T1000 (cell line): ENCODE measurements at regions not wholly inside any gene's neighbourhood (a gene's known extent, or its start where the extent isn't known, plus 50 kb on each side); places are given as distances from the start of the nearest gene placed in this dataset.

Source experiments
- DNase-seq: peaks from one replicate; lab custom pipeline; 2025; ENCODE audit warnings: mixed read lengths; lab: John Stamatoyannopoulos, UW

DNA sequence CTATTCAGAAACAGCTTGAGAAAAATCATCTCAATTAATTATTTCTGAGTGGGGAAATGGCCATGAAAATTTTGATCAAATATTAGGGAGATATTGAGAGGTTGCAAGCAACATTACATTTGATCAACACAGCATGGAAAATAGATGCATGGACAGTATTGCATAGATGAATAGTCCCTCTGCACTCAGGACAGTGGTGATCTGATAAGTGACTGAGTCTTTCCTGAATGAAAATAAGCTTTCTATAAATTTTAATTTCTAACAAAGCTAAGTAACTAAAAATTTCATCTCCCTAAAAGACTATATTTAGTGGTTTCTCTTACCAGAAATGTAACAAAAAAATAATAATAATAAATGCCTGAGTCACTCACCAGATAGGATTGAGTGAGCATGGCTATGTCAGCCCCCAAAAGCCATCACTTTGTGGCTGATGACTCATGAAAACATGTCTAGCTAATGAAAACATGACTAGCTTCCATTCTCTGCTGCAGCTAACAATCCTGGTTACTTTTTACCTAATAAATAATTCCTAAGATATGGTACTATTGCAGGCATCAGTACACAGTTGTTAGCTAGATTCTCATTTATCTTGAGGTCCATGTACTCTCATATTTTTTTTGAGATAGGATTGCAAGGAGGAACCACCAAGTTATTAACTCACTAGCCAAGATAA, 1294.8 kb upstream of the ACO1 start:
- DNase-seq: peak; percentile 6

DNA sequence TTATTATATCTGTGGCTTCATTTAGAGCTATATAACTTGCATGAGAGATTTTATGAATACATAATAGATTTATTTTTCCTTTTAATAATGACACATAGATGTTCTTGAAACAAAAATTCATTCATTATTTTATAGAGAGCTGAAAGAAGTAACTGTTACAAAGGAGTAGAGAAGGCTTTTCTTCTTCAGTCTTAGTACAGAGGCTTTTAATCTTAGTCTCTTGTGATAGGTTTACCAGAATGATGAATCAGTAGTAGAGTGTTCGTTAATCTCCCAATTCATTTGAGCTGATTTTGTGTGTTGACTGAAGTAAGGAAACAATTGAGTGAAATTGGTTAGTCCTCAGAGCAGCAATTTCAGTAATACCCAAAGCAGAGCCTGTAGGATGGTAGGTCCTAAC, 1284.1 kb upstream of the ACO1 start:
- no peak for DNase-seq

GRCh38 chr9:31103836-31104235, 1280.6 kb upstream of the ACO1 start:
- no peak for DNase-seq

GRCh38 chr9:31104249-31104648, 1280.2 kb upstream of the ACO1 start:
- no peak for DNase-seq

- DNase-seq: no peak
Observed at GRCh38 chr9:31112491-31112890, 1272.0 kb upstream of the ACO1 start.

DNA sequence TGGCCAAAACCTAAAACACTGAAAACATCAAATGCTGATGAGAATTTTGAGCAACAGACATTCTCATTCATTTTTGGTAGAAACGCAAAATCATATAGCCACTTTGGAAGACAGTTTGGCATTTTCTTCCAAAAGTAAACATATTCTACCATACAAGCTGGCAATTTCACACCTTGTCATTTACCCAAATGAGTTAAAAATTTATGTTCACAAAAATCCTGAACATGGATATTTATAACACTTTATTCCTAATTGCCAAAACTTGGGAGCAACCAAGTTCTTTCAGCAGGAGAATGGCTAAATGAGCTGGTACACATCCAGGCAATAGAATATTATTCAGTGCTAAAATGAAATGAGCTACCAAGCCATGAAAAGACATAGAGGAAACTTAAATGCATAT, 1270.1 kb upstream of the ACO1 start:
- no peak for DNase-seq

- DNase-seq: no peak
Observed at GRCh38 chr9:31119890-31120454, 1264.5 kb upstream of the ACO1 start.

DNA sequence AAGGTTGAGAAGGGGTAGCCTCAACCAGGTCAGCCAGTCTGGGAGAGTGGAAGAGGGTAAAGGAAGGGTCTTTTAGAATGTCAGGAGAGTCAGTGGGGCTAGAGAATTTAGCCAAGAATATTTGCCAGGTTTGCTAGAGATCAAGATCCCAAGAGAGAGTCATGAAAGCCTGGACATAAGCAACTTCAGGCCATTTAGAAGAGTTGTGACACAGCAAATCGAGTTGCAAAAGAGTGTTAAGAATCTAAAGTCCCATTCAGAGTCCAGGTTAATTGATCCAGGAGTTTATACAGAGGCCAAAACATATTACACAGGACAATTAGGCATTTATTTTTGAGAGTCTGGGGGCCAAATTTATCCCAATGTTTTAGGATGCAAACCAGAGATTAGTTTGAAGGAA, 1260.1 kb upstream of the ACO1 start:
- DNase-seq: no peak

DNA sequence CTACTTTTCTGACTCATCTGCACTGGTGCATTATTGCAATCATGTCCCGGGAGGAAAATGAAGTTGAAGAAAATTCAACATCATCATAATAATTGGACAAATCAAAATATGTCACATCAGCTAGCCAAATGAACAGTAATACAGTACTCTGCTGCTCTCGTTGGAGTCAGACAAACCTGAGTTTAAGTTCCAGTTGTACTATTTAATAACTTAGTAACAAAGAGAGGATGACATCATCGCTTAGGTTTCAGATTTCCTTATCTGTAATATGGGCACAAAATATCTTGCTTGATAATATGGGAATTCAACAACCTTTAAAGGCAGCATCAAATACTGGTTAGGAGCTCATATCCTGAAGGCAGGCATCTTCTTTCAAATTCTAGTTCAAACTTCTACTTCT, 1248.9 kb upstream of the ACO1 start:
- no peak for DNase-seq

- DNase-seq: no peak
Observed at GRCh38 chr9:31136524-31136923, 1247.9 kb upstream of the ACO1 start.

GRCh38 chr9:31137176-31138160, 1247.0 kb upstream of the ACO1 start:
- DNase-seq: peak; percentile 23

DNA sequence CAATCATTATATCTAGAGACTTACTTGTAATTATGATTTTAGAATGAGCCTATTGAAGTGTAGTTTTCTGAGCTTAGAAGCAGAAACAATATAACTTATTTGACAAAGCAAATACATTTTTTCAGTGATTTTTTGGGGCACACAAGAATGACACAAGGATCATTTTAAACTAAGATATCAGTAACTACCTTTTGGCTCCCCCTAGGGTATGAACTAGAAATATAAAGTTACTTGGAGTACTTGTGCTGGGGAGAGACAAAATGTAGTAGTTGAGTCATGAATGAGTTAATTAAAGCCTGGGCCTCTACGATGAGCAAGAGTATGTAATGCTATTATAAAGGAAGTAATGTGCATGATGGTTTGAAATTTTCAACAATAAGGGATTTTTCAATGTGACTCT, 1244.1 kb upstream of the ACO1 start:
- no peak for DNase-seq

DNA sequence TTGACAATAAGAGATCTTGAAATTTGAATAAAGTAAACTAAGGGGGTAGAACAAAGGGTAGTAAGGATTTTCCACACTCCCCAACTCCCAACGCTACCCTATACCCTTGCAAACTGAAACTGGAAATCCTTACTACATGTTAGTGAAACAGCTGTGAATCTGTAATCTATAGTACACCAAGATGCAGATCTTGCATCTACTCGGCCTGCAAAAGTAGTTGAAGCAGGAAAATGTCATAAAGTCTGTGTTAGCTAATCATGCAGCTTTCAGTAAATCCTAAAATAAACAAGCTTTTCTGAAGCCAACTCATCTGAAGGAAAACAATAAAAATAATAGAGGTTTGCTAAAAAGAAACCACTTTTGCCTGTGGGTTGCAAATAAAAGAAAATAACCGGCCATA, 1242.0 kb upstream of the ACO1 start:
- no peak for DNase-seq

DNA sequence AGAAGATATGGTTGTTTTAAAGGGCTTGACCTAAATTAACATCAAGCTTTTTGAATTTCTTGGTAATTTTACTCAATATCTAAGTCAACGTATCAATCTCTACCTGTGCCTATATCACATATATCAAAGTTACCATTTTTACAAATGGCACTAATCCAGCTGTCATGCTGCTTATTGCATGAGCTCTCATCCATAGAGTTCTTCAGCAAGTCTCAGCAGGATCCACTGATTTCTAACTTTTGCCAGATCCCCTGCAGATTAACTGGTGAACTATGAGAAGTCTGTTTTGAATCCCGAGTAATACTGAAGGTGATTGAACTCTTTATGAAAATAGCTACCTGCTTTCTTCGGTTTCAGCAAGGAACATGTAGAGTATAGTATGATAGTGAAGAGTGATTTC, 1239.8 kb upstream of the ACO1 start:
- no peak for DNase-seq

DNA sequence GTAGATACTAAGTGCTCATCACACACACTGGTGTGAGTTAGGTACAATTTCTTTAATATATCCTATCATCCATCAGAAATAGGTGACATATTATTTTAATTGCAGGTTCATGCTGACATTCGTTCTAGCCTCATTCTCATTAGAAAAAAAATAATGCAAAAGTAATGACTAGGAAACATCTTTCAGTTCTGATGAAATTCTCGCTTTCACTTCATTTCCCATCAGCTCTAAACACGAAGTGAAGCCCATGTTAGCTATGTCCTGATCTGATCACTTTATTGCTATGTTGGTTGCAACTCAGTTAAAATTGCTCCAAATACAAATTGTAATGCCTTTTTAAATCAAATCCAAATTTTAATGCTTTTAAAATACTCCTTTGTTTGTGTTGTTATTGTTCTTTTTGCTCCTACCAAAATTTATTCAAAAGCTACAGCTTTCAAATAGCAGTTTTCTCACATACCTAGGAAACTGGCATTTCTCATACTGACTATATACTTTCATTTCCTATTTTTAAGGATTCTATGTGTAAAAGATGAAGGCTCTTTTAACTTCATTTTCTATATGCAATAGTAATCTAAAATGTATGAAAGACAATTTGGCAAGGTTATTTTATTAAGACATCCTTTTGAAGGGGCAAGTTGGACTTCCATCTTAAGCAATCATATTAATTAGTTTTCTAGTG, 1237.8 kb upstream of the ACO1 start:
- DNase-seq: no peak

GRCh38 chr9:31153250-31153840, 1231.1 kb upstream of the ACO1 start:
- no peak for DNase-seq

DNA sequence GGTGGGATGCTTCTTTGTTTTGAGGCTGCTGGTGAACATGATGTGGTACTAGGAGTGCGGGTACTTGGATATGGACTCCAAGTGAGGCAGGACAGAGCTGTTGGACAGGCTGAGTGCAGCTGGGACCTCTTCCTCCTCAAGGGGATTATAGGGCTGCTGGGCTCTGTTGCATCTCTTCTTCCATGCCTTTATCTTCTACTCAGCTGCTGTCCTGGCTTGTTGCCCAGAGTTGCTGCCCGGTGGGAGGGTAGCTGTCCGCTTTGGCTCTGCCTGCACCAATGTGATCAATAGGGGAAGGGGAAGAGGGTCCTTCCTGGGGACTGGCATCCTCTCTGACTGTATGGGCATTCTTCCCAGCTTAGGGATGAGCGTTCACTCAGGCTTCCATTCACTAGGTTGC, 1217.9 kb upstream of the ACO1 start:
- no peak for DNase-seq

DNA sequence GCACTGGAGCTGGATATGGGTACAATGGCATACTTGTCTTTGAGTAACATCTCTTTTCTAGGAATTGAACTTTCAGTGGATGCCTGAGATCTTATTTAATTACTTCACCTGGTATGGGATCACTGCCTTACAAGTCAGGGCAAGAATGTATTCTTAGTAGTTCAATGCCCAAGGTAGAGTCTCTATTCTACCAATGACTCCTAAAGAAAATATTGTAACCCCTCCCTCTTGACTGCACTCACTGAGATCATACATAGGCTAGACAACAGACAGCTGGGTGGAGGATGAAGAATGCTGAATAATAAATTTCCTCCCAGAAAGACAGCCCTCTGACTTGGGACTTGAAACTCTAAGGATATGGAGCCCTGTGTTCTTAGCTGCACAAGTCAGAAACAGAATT, 1216.3 kb upstream of the ACO1 start:
- no peak for DNase-seq

DNA sequence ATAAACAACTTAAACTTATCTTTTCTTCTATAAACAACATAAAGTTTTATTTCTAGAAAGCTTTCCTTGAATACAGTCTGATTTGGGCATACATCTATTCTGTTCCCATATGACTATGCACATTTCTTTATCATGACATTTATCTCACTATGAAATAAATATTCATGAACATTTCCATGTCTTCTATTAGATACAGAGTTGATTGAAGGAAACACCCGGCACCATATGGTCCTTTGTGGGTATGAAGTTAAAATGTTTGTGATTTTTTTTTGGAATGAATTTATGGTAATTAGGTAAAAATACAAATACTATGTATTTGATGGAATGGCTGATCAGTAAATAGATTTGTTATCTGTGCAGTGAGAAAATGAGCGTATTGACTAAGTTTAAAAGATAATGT, 1209.8 kb upstream of the ACO1 start:
- no peak for DNase-seq

DNA sequence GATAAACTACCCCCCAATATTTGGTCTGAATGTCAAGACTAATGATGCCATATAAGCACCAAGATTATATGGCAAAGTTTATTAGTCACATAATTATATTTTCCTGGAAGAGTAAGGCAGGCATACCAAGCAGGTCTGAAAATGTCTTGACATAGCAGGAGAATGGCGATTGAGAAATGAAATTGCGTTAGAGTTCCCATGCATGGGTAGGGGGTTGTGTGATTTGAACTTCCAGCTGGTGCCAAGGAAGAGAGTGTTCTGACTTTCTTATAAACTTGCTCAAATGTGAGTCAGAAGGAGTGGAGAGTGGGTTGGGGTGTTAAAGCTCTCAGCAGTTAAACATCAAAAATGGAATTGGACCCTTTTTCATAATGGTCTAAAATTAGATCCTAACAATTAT, 1200.6 kb upstream of the ACO1 start:
- DNase-seq: no peak

- no peak for DNase-seq
Observed at GRCh38 chr9:31185831-31186230, 1198.6 kb upstream of the ACO1 start.

GRCh38 chr9:31188496-31188895, 1195.9 kb upstream of the ACO1 start:
- DNase-seq: no peak
